K562 (cell line): ENCODE measurements at regions not wholly inside any gene's neighbourhood (a gene's known extent, or its start where the extent isn't known, plus 50 kb on each side); places are given as distances from the start of the nearest gene placed in this dataset.
A peak's percentile ranks its signal among the peaks of the same experiment; 100 is the strongest.

Experiments used
- ATAC-seq: fragments of 200-7000 bp; cut with Tn5 transposase; 3 replicates; pipeline ENCODE4 v1.9.1; 2020; ENCODE audit warnings: moderate library complexity
- BruUV-seq: library from RNA; stranded (reverse); fragments of 400-500 nt; replicated peaks from 2 replicates; lab custom pipeline; 2021; lab: Mats Ljungman, UMichigan
- CTCF ChIA-PET: fragments of 300-600 bp; formaldehyde crosslinking; extraction: SDS; loops from one replicate; lab custom pipeline; 2021; ENCODE audit warnings: low intra/inter-chr PET ratio; lab: Yijun Ruan, JAX
- POLR2A ChIA-PET: fragments of 300-600, 350-650 bp; sonication (Branson Sonifier 250); formaldehyde crosslinking; extraction: SDS; loops from one replicate; lab custom pipeline; 2021; ENCODE audit warnings: antibody characterized with exemption, inconsistent platforms; lab: Yijun Ruan, JAX
- DNase-seq, 4 experiments: peaks; one replicate each; pipeline versions ENCODE4 v3.0.0 to v3.0.0-alpha.2; 2011 to 2018; ENCODE audit warnings: low spot score in 3 of 4, mixed read lengths in 3 of 4; ENCODE audit errors: extremely low read depth in 1 of 4
- FAIRE-seq: peaks from 2 replicates; lab custom pipeline; 2011; peaks lifted over from hg19 to GRCh38; lab: Jason Lieb, UNC
- H2AFZ ChIP-seq: 2 replicates; pipeline ENCODE4 v1.6.0; 2011; ENCODE audit warnings: low read depth, low read length, control low read depth, inconsistent platforms
- H3K27ac ChIP-seq: fragments of 200-600 bp; 3 replicates; pipeline ENCODE4 v1.8.0; 2011; ENCODE audit warnings: low read depth, mild to moderate bottlenecking, control low read depth, inconsistent platforms, low read length, moderate library complexity, mixed read lengths; ENCODE audit errors: extremely low read depth
- H3K27me3 ChIP-seq, 2 experiments: fragments of 300-600 bp in 1 of 2; 2 replicates in 1 of 2; 3 replicates in 1 of 2; pipeline versions ENCODE4 v1.6.0 to v1.8.0; 2011; ENCODE audit warnings: inconsistent platforms in 2 of 2, low read length in 2 of 2, mild to moderate bottlenecking in 1 of 2, mixed read lengths in 1 of 2, moderate library complexity in 1 of 2; ENCODE audit not compliant: control insufficient read depth in 2 of 2, insufficient read depth in 2 of 2
- H3K36me3 ChIP-seq: fragments of 300-600 bp; 3 replicates; pipeline ENCODE4 v1.8.0; 2011; ENCODE audit warnings: mild to moderate bottlenecking, low read length, inconsistent platforms; ENCODE audit not compliant: control insufficient read depth, insufficient read depth
- H3K4me1 ChIP-seq, 2 experiments: fragments of 200-600 bp in 1 of 2; replicated peaks in 1 of 2; 2 replicates in 1 of 2; 3 replicates in 1 of 2; pipeline versions ENCODE4 v1.5.1 to v1.8.0; 2011; ENCODE audit warnings: inconsistent platforms in 2 of 2, low read length in 2 of 2, mild to moderate bottlenecking in 1 of 2, mixed read lengths in 1 of 2, moderate library complexity in 1 of 2; ENCODE audit not compliant: control insufficient read depth in 2 of 2, insufficient read depth in 2 of 2
- H3K4me2 ChIP-seq: 2 replicates; pipeline ENCODE4 v1.6.1; 2011; ENCODE audit warnings: low read length, control low read depth, inconsistent platforms, mixed read lengths; ENCODE audit not compliant: insufficient read depth
- H3K4me3 ChIP-seq: fragments of 200-600 bp; sonication (generic), shearing (Covaris generic); 2 replicates; pipeline ENCODE4 v1.5.1; 2016; ENCODE audit warnings: control low read depth, inconsistent platforms
- H3K79me2 ChIP-seq: fragments of 200-600 bp; 3 replicates; pipeline ENCODE4 v1.8.0; 2011; ENCODE audit warnings: low read length, inconsistent platforms; ENCODE audit not compliant: control insufficient read depth, insufficient read depth
- H3K9ac ChIP-seq, 2 experiments: 2 replicates each; pipeline versions ENCODE4 v1.6.0 to v1.6.1; 2011; ENCODE audit warnings: low read depth in 2 of 2, low read length in 2 of 2, control low read depth in 1 of 2, inconsistent platforms in 1 of 2, mild to moderate bottlenecking in 1 of 2, mixed read lengths in 1 of 2; ENCODE audit not compliant: insufficient read depth in 1 of 2
- H3K9me1 ChIP-seq: one replicate; pipeline ENCODE4 v1.6.0; 2011; ENCODE audit warnings: inconsistent platforms, mild to moderate bottlenecking, low read length, moderate library complexity; ENCODE audit not compliant: control insufficient read depth, insufficient read depth
- H3K9me3 ChIP-seq: replicated peaks from 2 replicates; pipeline ENCODE4 v1.5.1; 2011; ENCODE audit warnings: low read depth, low read length, inconsistent platforms; ENCODE audit not compliant: control insufficient read depth, insufficient read depth
- H4K20me1 ChIP-seq: replicated peaks from 2 replicates; pipeline ENCODE4 v1.6.1; 2011; ENCODE audit warnings: low read length, inconsistent platforms, mixed read lengths; ENCODE audit not compliant: control insufficient read depth, insufficient read depth
- HINFP ChIP-seq: fragments of 450-650 bp; conservative IDR thresholded peaks from 2 replicates; pipeline ENCODE4 v1.6.1; 2016; ENCODE audit warnings: missing genetic modification characterization, low read depth, mild to moderate bottlenecking, control low read depth, missing compliant biosample characterization
- MTF1 ChIP-seq: fragments of 250-450 bp; sonication (Bioruptor Pico); IDR thresholded peaks from 2 replicates; pipeline ENCODE4 v1.9.0; 2021; ENCODE audit warnings: moderate library complexity, mild to moderate bottlenecking, inconsistent platforms, borderline replicate concordance
- RBM25 ChIP-seq: fragments of 200-400 bp; formaldehyde crosslinking; IDR thresholded peaks from 2 replicates; pipeline ENCODE4 v1.6.1; 2018; ENCODE audit warnings: low read length, low read depth, moderate library complexity; ENCODE audit not compliant: severe bottlenecking
- SRSF1 ChIP-seq: fragments of 200-400 bp; formaldehyde crosslinking; IDR thresholded peaks from 2 replicates; pipeline ENCODE4 v1.6.1; 2017; ENCODE audit warnings: mild to moderate bottlenecking, low read depth, low read length, moderate library complexity
- SRSF7 ChIP-seq: fragments of 200-400 bp; formaldehyde crosslinking; optimal IDR thresholded peaks from 2 replicates; pipeline ENCODE3; 2017; ENCODE audit warnings: mild to moderate bottlenecking, low read depth, low read length
- in situ Hi-C: fragments of 300-500 bp; cut with MboI; formaldehyde crosslinking; loops from 4 replicates; pipeline ENCODE4 v1.15.0; 2018; ENCODE audit warnings: inconsistent platforms, mixed read lengths
- intact Hi-C: fragments of 100-400 bp; cut with micrococcal nuclease; formaldehyde crosslinking; loops from 2 replicates; pipeline ENCODE4 v1.14.2; 2022
- TF ChIP-seq, protein P1 (sequence below): fragments of 450-650 bp; IDR thresholded peaks from 2 replicates; pipeline ENCODE4 v1.6.1; 2016; ENCODE audit warnings: antibody characterized with exemption
- TF ChIP-seq, protein P2 (sequence below): fragments of 250-450 bp; sonication (Bioruptor Pico); IDR thresholded peaks from 2 replicates; pipeline ENCODE4 v1.5.0; 2021

DNA sequence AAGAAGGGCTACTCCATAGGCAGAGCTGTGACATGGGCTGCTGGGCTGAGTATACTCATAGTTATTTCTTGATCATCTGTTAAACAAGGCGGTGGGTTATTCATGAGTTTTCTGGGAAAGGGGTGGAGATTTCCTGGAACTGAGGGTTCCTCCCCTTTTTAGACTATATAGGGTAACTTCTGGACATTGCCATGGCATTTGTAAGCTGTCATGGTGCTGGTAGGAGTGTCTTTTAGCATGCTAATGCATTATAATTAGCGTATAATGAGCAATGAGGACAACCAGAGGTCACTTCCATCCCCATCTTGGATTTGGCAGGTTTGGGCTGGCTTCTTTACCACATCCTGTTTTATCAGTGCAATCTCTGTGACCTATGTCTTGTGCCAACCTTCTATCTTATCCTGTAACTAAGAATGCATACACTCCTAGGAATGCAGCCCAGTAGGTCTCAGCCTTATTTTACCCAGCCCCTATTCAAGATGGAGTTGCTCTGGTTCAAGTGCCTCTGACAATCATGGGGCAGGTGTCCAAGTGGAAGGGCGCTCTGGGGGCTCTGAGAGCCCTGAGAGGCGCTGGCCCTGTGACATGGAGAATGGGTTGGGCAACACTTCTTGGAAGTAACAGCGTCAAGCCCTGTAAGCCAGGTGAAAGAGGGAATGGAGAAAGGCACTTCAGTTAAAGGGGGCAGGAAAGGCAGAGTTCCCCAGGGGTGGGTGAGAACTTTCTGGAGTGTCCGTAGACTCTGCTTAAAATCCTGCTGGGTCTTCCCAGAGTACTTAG, 354.2 kb upstream of the SULF2 start (continued):
- TF ChIP-seq HINFP (tag), result 0 out of 2 replicates have a peak, but pooled peaks have one; percentile 30

- intact Hi-C loops, result no loop called here
These were observed 347.6 kb upstream of the SULF2 start for GRCh38 chr20:48132834-48133233.

More at GRCh38 chr20:48132834-48133233, 347.6 kb upstream of the SULF2 start:
- Histone ChIP-seq H4K20me1 (no peaks in the 10 kb centered on the region), H3K9ac (no peak overlapping the region), H3K9me1 (no peaks in the 10 kb centered on the region), H3K4me2 (no peak overlapping the region), H3K4me3 (no peak overlapping the region), H3K27me3 (peaks cover 5 to 15% of the 10 kb centered on the region in 2 experiments; a peak in 2 of 5 replicates)
- in situ Hi-C loops, result no loop called here
- FAIRE-seq (no peak), DNase-seq (no peak)
- CTCF ChIA-PET, result no interaction called here
- no TSS peak for BruUV-seq
- TF ChIP-seq, protein P1, sequence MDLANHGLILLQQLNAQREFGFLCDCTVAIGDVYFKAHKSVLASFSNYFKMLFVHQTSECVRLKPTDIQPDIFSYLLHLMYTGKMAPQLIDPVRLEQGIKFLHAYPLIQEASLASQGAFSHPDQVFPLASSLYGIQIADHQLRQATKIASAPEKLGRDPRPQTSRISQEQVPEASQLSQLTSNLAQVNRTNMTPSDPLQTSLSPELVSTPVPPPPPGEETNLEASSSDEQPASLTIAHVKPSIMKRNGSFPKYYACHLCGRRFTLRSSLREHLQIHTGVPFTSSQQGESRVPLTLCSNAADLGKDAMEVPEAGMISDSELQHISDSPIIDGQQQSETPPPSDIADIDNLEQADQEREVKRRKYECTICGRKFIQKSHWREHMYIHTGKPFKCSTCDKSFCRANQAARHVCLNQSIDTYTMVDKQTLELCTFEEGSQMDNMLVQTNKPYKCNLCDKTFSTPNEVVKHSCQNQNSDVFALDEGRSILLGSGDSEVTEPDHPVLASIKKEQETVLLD, result no peak
- TF ChIP-seq SRSF1 (no peak), RBM25 (peak; percentile 67), MTF1 (no peak), SRSF7 (no peak)
- TF ChIP-seq, protein P2, sequence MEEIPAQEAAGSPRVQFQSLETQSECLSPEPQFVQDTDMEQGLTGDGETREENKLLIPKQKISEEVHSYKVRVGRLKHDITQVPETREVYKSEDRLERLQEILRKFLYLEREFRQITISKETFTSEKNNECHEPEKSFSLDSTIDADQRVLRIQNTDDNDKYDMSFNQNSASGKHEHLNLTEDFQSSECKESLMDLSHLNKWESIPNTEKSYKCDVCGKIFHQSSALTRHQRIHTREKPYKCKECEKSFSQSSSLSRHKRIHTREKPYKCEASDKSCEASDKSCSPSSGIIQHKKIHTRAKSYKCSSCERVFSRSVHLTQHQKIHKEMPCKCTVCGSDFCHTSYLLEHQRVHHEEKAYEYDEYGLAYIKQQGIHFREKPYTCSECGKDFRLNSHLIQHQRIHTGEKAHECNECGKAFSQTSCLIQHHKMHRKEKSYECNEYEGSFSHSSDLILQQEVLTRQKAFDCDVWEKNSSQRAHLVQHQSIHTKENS (CRISPR knock-in tag), result no peak
- TF ChIP-seq, all 486 proteins: peak for 1
- Histone ChIP-seq H3K27ac (no peak overlapping the region), H2AFZ (no peak overlapping the region), H3K9me3 (no peaks in the 10 kb centered on the region), H3K4me1 (no peaks in the 10 kb centered on the region; a peak in 1 of 5 replicates), H3K79me2 (no peaks in the 10 kb centered on the region), H3K36me3 (no peaks in the 10 kb centered on the region)
- POLR2A ChIA-PET, result no interaction called here
- ATAC-seq, result no peak
